ENCODE measurements at regions not wholly inside any gene's neighbourhood (a gene's known extent, or its start where the extent isn't known, plus 50 kb on each side); places are given as distances from the start of the nearest gene placed in this dataset.

- Histone ChIP-seq H3K4me3 (ENCODE audit: insufficient read depth, low read length) (no peak overlapping the region), H3K27me3 (ENCODE audit: insufficient read depth, low read length) (no peaks in the 10 kb centered on the region), H3K9me3 (ENCODE audit: low read depth, low read length) (no peaks in the 10 kb centered on the region), H4K20me1 (ENCODE audit: insufficient read depth, low read length) (no peaks in the 10 kb centered on the region), H3K4me1 (ENCODE audit: insufficient read depth, low read length) (no peaks in the 10 kb centered on the region), H3K27ac (ENCODE audit: low read depth, low read length) (no peak overlapping the region), H3K4me2 (ENCODE audit: insufficient read depth, low read length) (no peak overlapping the region), H2AFZ (ENCODE audit: low read length) (no peak overlapping the region), H3K36me3 (ENCODE audit: insufficient read depth, low read length) (no peaks in the 10 kb centered on the region), H3K79me2 (ENCODE audit: insufficient read depth, low read length) (no peaks in the 10 kb centered on the region)
- DNase-seq (ENCODE audit: insufficient read length, low spot score, missing footprints) = no peak
- no peak for TF ChIP-seq CTCF (IDR thresholded peaks at IDR 0.05; ENCODE audit: extremely low read depth, low read depth, low read length)
Measured at GRCh38 chr2:194705398-194705797, 951.6 kb upstream of the SLC39A10 start.

GRCh38 chr2:194700726-194701125 is 956.3 kb upstream of the SLC39A10 start:
- no peak for TF ChIP-seq CTCF (IDR thresholded peaks at IDR 0.05; ENCODE audit: extremely low read depth, low read depth, low read length)
- Histone ChIP-seq H3K27me3 (ENCODE audit: insufficient read depth, low read length) (no peaks in the 10 kb centered on the region), H3K9me3 (ENCODE audit: low read depth, low read length) (no peaks in the 10 kb centered on the region), H3K4me3 (ENCODE audit: insufficient read depth, low read length) (no peak overlapping the region), H3K4me2 (ENCODE audit: insufficient read depth, low read length) (no peak overlapping the region), H2AFZ (ENCODE audit: low read length) (no peak overlapping the region), H3K36me3 (ENCODE audit: insufficient read depth, low read length) (no peaks in the 10 kb centered on the region), H4K20me1 (ENCODE audit: insufficient read depth, low read length) (no peaks in the 10 kb centered on the region), H3K79me2 (ENCODE audit: insufficient read depth, low read length) (no peaks in the 10 kb centered on the region), H3K4me1 (ENCODE audit: insufficient read depth, low read length) (no peaks in the 10 kb centered on the region), H3K27ac (ENCODE audit: low read depth, low read length) (no peak overlapping the region)
- DNase-seq (ENCODE audit: insufficient read length, low spot score, missing footprints) = no peak

GRCh38 chr2:194700116-194700515 is 956.9 kb upstream of the SLC39A10 start:
- no peak for TF ChIP-seq CTCF (IDR thresholded peaks at IDR 0.05; ENCODE audit: extremely low read depth, low read depth, low read length)
- no peak overlapping the region for H3K4me2 ChIP-seq (ENCODE audit: insufficient read depth, low read length)
- no peak for DNase-seq (ENCODE audit: insufficient read length, low spot score, missing footprints)
- no peaks in the 10 kb centered on the region for H3K4me1 ChIP-seq (ENCODE audit: insufficient read depth, low read length)
- H3K36me3 ChIP-seq (ENCODE audit: insufficient read depth, low read length) = no peaks in the 10 kb centered on the region
- H3K79me2 ChIP-seq (ENCODE audit: insufficient read depth, low read length) = no peaks in the 10 kb centered on the region
- no peaks in the 10 kb centered on the region for H4K20me1 ChIP-seq (ENCODE audit: insufficient read depth, low read length)
- no peaks in the 10 kb centered on the region for H3K27me3 ChIP-seq (ENCODE audit: insufficient read depth, low read length)
- H3K9me3 ChIP-seq (ENCODE audit: low read depth, low read length) = no peaks in the 10 kb centered on the region
- no peak overlapping the region for H2AFZ ChIP-seq (ENCODE audit: low read length)
- no peak overlapping the region for H3K27ac ChIP-seq (ENCODE audit: low read depth, low read length)
- no peak overlapping the region for H3K4me3 ChIP-seq (ENCODE audit: insufficient read depth, low read length)

- no peaks in the 10 kb centered on the region for H4K20me1 ChIP-seq (ENCODE audit: insufficient read depth, low read length)
- no peak for TF ChIP-seq CTCF (IDR thresholded peaks at IDR 0.05; ENCODE audit: extremely low read depth, low read depth, low read length)
- H3K4me3 ChIP-seq (ENCODE audit: insufficient read depth, low read length) = no peak overlapping the region
- H3K4me2 ChIP-seq (ENCODE audit: insufficient read depth, low read length) = no peak overlapping the region
- H3K9me3 ChIP-seq (ENCODE audit: low read depth, low read length) = no peaks in the 10 kb centered on the region
- H3K79me2 ChIP-seq (ENCODE audit: insufficient read depth, low read length) = no peaks in the 10 kb centered on the region
- no peaks in the 10 kb centered on the region for H3K4me1 ChIP-seq (ENCODE audit: insufficient read depth, low read length)
- no peak overlapping the region for H2AFZ ChIP-seq (ENCODE audit: low read length)
- no peak for DNase-seq (ENCODE audit: insufficient read length, low spot score, missing footprints)
- H3K27me3 ChIP-seq (ENCODE audit: insufficient read depth, low read length) = no peaks in the 10 kb centered on the region
- H3K36me3 ChIP-seq (ENCODE audit: insufficient read depth, low read length) = no peaks in the 10 kb centered on the region
- H3K27ac ChIP-seq (ENCODE audit: low read depth, low read length) = no peak overlapping the region
Measured at GRCh38 chr2:194698012-194698411, 959.0 kb upstream of the SLC39A10 start.

All from osteoblast (primary cell).